ENCODE measurements at regions not wholly inside any gene's neighbourhood (a gene's known extent, or its start where the extent isn't known, plus 50 kb on each side); places are given as distances from the start of the nearest gene placed in this dataset.

DNA sequence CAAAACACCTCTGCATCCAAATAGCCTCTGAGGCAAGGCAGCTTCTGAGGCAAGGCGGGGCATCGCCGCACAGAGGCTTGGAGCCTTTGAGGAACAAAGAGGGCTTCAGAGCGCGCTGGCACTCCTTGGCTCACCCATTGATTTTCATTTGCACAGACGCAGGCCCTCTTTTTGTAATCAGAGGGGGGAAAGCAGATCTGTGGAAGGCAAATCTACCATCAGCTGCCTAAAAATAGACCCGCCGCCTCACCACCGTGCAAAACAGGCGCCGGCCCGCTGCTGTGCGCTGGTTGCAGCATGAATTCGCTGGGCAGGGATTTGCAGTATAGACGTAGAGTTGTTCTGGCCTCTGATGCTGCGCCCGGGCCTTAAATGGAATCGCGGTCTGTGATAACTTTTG, 69.9 kb upstream of the STMND1 start:
- Histone ChIP-seq H3K9me3 (ENCODE audit: insufficient read depth, low read depth, low read length) (0 out of 2 replicates have a peak, but pooled peaks cover 5% of the 10 kb centered on the region), H3K4me1 (ENCODE audit: insufficient read depth, low read length) (no peaks in the 10 kb centered on the region), H3K4me3 (ENCODE audit: low read length) (no peak overlapping the region), H3K27me3 (ENCODE audit: insufficient read depth, low read length) (no peaks in the 10 kb centered on the region), H3K36me3 (ENCODE audit: insufficient read depth, low read length) (no peaks in the 10 kb centered on the region), H3K27ac (ENCODE audit: low read depth, low read length) (no peak overlapping the region), H3K9ac (ENCODE audit: low read depth, low read length) (no peak overlapping the region)
- 96% methylated on average over 19 of the region's 19 CpGs for WGBS

DNA sequence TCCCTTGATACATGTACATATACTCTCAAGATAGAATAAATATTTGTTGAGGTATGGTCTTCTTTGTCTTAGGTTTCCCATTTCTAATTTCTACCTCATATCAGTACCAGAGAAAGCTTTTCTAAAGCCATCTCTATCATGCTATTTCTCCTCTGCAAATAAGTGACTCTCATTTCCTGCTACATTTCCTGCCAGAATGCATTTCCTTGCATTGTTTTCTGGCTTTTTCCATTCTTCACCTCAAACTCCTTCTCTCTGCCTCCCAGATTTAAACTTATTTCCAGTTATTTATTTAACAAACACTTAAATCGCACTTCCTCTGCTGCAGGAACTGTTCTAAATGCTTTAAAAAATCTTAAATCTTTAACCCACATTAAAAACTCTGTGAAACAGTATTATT, 74.4 kb upstream of the STMND1 start:
- Histone ChIP-seq H3K27ac (ENCODE audit: low read depth, low read length) (no peak overlapping the region), H3K9ac (ENCODE audit: low read depth, low read length) (no peak overlapping the region), H3K36me3 (ENCODE audit: insufficient read depth, low read length) (no peaks in the 10 kb centered on the region), H3K4me1 (ENCODE audit: insufficient read depth, low read length) (no peaks in the 10 kb centered on the region), H3K27me3 (ENCODE audit: insufficient read depth, low read length) (no peaks in the 10 kb centered on the region), H3K4me3 (ENCODE audit: low read length) (no peak overlapping the region), H3K9me3 (ENCODE audit: insufficient read depth, low read depth, low read length) (peaks cover 9% of the 10 kb centered on the region; the same call in 1 of the 2 replicates)
- 92% methylated on average over 1 of the region's 1 CpG for WGBS

DNA sequence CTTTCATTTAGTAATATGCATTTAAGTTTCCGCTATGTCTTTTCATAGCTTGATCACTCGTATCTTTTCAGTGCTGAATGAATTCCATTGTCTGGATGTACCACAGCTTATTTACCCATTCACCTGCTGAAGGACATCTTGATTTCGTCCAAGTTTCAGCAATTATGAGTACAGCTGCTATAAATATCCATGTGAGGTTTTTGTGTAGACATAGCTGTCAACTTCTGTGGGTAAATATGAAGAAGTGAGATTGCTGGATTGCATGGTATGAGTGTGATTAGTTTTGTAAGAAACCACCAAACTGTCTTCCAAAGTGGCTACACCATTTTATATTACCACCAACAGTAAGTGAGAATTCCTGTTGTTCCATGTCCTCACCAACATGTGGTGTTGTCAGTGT, 79.2 kb upstream of the STMND1 start:
- H3K9ac ChIP-seq (ENCODE audit: low read depth, low read length), result no peak overlapping the region
- 93% methylated on average over 3 of the region's 3 CpGs for WGBS
- H3K36me3 ChIP-seq (ENCODE audit: insufficient read depth, low read length), result no peaks in the 10 kb centered on the region
- H3K9me3 ChIP-seq (ENCODE audit: insufficient read depth, low read depth, low read length), result peaks cover 4% of the 10 kb centered on the region; the same call in 1 of the 2 replicates
- H3K4me3 ChIP-seq (ENCODE audit: low read length), result no peak overlapping the region
- H3K4me1 ChIP-seq (ENCODE audit: insufficient read depth, low read length), result 0 out of 2 replicates have a peak, but pooled peaks cover 7% of the 10 kb centered on the region
- H3K27me3 ChIP-seq (ENCODE audit: insufficient read depth, low read length), result no peaks in the 10 kb centered on the region
- no peak overlapping the region for H3K27ac ChIP-seq (ENCODE audit: low read depth, low read length)

GRCh38 chr6:17021539-17021889, 80.3 kb upstream of the STMND1 start:
- H3K36me3 ChIP-seq (ENCODE audit: insufficient read depth, low read length), result no peaks in the 10 kb centered on the region
- H3K27ac ChIP-seq (ENCODE audit: low read depth, low read length), result no peak overlapping the region
- H3K9ac ChIP-seq (ENCODE audit: low read depth, low read length), result no peak overlapping the region
- H3K9me3 ChIP-seq (ENCODE audit: insufficient read depth, low read depth, low read length), result peaks cover 4% of the 10 kb centered on the region; the same call in 1 of the 2 replicates
- no peaks in the 10 kb centered on the region for H3K27me3 ChIP-seq (ENCODE audit: insufficient read depth, low read length)
- WGBS, result 96% methylated on average over 5 of the region's 5 CpGs
- H3K4me1 ChIP-seq (ENCODE audit: insufficient read depth, low read length), result 0 out of 2 replicates have a peak, but pooled peaks cover 7% of the 10 kb centered on the region
- no peak overlapping the region for H3K4me3 ChIP-seq (ENCODE audit: low read length)

GRCh38 chr6:17020889-17021538, 80.8 kb upstream of the STMND1 start:
- Histone ChIP-seq H3K36me3 (ENCODE audit: insufficient read depth, low read length) (no peaks in the 10 kb centered on the region), H3K27me3 (ENCODE audit: insufficient read depth, low read length) (no peaks in the 10 kb centered on the region), H3K9ac (ENCODE audit: low read depth, low read length) (no peak overlapping the region), H3K27ac (ENCODE audit: low read depth, low read length) (no peak overlapping the region), H3K9me3 (ENCODE audit: insufficient read depth, low read depth, low read length) (peaks cover 4% of the 10 kb centered on the region; the same call in 1 of the 2 replicates), H3K4me3 (ENCODE audit: low read length) (no peak overlapping the region), H3K4me1 (ENCODE audit: insufficient read depth, low read length) (0 out of 2 replicates have a peak, but pooled peaks cover 7% of the 10 kb centered on the region)
- 71% methylated on average over 3 of the region's 3 CpGs for WGBS

DNA sequence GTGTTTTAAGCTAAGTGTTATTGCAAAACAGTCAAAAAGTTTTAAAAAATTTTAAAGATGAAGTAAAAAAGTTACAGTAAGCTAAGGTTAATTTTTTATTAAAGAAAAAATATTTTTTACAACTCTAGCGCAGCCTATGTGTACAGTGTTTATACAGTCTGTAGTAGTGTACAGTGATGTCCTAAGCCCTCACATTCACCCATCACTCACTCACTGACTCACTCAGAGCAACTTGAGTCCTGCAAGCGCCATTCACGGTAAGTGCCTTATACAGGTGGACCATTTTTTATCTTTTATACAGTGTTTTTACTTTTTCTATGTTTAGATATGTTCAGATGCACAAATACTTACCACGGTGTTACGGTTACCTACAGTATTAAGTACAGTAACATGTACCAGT, 83.4 kb upstream of the STMND1 start:
- H3K9me3 ChIP-seq (ENCODE audit: insufficient read depth, low read depth, low read length), result peaks cover 4% of the 10 kb centered on the region; the same call in 1 of the 2 replicates
- H3K4me1 ChIP-seq (ENCODE audit: insufficient read depth, low read length), result 0 out of 2 replicates have a peak, but pooled peaks cover 7% of the 10 kb centered on the region
- H3K27me3 ChIP-seq (ENCODE audit: insufficient read depth, low read length), result no peaks in the 10 kb centered on the region
- H3K36me3 ChIP-seq (ENCODE audit: insufficient read depth, low read length), result no peaks in the 10 kb centered on the region
- WGBS, result 93% methylated on average over 4 of the region's 5 CpGs
- no peak overlapping the region for H3K4me3 ChIP-seq (ENCODE audit: low read length)
- H3K27ac ChIP-seq (ENCODE audit: low read depth, low read length), result no peak overlapping the region
- no peak overlapping the region for H3K9ac ChIP-seq (ENCODE audit: low read depth, low read length)

DNA sequence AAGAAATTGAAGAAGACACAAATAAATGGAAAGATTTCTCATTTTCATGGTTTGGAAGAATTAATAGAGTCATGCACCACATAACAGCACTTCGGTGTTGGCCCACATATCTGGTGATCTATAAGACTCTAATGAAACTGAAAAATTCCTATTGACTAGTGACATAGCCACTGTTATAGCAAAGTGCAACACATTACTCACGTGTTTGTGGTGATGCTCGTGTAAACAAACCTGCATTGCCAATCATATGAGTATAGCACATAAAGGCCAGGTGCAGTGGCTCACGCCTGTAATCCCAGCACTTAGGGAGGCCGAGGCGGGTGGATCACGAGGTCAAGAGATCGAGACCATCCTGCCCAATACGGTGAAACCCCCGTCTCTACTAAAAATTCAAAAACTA, 84.4 kb upstream of the STMND1 start:
- Histone ChIP-seq H3K9me3 (ENCODE audit: insufficient read depth, low read depth, low read length) (peaks cover 4% of the 10 kb centered on the region; the same call in 1 of the 2 replicates), H3K27ac (ENCODE audit: low read depth, low read length) (no peak overlapping the region), H3K27me3 (ENCODE audit: insufficient read depth, low read length) (no peaks in the 10 kb centered on the region), H3K9ac (ENCODE audit: low read depth, low read length) (no peak overlapping the region), H3K4me3 (ENCODE audit: low read length) (no peak overlapping the region), H3K4me1 (ENCODE audit: insufficient read depth, low read length) (peaks cover 14% of the 10 kb centered on the region), H3K36me3 (ENCODE audit: insufficient read depth, low read length) (no peaks in the 10 kb centered on the region)
- 94% methylated on average over 10 of the region's 10 CpGs for WGBS

- Histone ChIP-seq H3K4me3 (ENCODE audit: low read length) (peak overlapping the region; percentile 53), H3K9me3 (ENCODE audit: insufficient read depth, low read depth, low read length) (peaks cover 4% of the 10 kb centered on the region; the same call in 1 of the 2 replicates), H3K9ac (ENCODE audit: low read depth, low read length) (no peak overlapping the region; the same call in 1 of the 2 replicates), H3K27ac (ENCODE audit: low read depth, low read length) (no peak overlapping the region), H3K27me3 (ENCODE audit: insufficient read depth, low read length) (no peaks in the 10 kb centered on the region), H3K36me3 (ENCODE audit: insufficient read depth, low read length) (no peaks in the 10 kb centered on the region), H3K4me1 (ENCODE audit: insufficient read depth, low read length) (peaks cover 10% of the 10 kb centered on the region)
- WGBS, result 95% methylated on average over 51 of the region's 51 CpGs
Observed at GRCh38 chr6:17015551-17016381, 86.1 kb upstream of the STMND1 start.

DNA sequence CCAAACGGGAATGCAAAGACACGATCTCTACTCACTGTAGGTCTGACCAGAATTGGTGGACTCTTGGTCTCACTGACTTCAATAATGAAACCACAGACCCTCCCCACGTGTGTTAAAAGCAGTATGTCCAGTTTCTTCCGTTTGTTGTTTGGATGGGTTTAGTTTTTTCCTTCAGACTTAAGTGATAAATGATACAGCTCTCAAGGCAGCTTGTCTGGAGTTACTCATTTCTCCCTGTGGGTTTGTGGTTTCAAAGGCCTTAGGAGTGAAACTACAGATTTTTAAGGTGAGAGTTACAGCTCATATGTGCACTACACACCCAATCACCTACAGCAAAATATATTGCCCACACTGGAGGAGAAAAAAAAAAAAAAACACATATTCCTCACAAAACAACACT, 86.7 kb upstream of the STMND1 start:
- H3K9ac ChIP-seq (ENCODE audit: low read depth, low read length), result no peak overlapping the region
- H3K27ac ChIP-seq (ENCODE audit: low read depth, low read length), result no peak overlapping the region
- H3K27me3 ChIP-seq (ENCODE audit: insufficient read depth, low read length), result no peaks in the 10 kb centered on the region
- H3K4me3 ChIP-seq (ENCODE audit: low read length), result no peak overlapping the region
- H3K4me1 ChIP-seq (ENCODE audit: insufficient read depth, low read length), result peaks cover 10% of the 10 kb centered on the region
- H3K36me3 ChIP-seq (ENCODE audit: insufficient read depth, low read length), result no peaks in the 10 kb centered on the region
- 83% methylated on average over 4 of the region's 4 CpGs for WGBS
- H3K9me3 ChIP-seq (ENCODE audit: insufficient read depth, low read depth, low read length), result peaks cover 4% of the 10 kb centered on the region; the same call in 1 of the 2 replicates

DNA sequence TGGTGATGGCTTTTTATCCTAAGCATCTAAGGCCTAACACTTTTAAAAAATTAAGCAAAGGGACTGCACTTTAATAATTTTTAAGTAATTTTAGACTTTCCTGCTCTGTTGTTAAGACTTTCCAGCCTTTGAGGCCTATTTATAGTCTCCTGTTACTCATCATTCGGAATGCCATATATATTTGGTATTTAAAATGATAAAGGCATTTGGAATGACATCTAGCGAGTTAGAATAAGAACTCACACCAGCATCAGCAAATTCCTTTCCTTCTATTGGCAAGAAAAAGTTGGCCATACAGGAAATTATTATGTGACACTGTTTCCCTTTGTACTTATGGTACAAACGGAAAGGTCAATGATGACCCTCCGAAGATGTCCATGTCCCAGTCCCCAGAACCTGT, 88.1 kb upstream of the STMND1 start:
- Histone ChIP-seq H3K4me3 (ENCODE audit: low read length) (no peak overlapping the region), H3K27ac (ENCODE audit: low read depth, low read length) (no peak overlapping the region), H3K9me3 (ENCODE audit: insufficient read depth, low read depth, low read length) (peaks cover 4% of the 10 kb centered on the region; the same call in 1 of the 2 replicates), H3K4me1 (ENCODE audit: insufficient read depth, low read length) (peaks cover 10% of the 10 kb centered on the region), H3K9ac (ENCODE audit: low read depth, low read length) (no peak overlapping the region), H3K36me3 (ENCODE audit: insufficient read depth, low read length) (no peaks in the 10 kb centered on the region), H3K27me3 (ENCODE audit: insufficient read depth, low read length) (no peaks in the 10 kb centered on the region)
- WGBS, result 93% methylated on average over 2 of the region's 4 CpGs

Data from HUES64 (cell line).